Kidney (tissue), 13 donors: ENCODE measurements at regions not wholly inside any gene's neighbourhood (a gene's known extent, or its start where the extent isn't known, plus 50 kb on each side); places are given as distances from the start of the nearest gene placed in this dataset.

Experiments
- DNase-seq, 5 donors: peaks; one replicate each; pipeline ENCODE4 v3.0.0-alpha.2; 2013 to 2020
- FAIRE-seq: peaks from 2 replicates; lab custom pipeline; 2012; peaks lifted over from hg19 to GRCh38; lab: Jason Lieb, UNC
- H3K27ac ChIP-seq, 2 donors: one replicate each; pipeline ENCODE4 v1.7.0; 2013; ENCODE audit warnings: low read depth in 2 of 2, low read length in 2 of 2, inconsistent platforms in 1 of 2
- H3K27me3 ChIP-seq: one replicate; pipeline ENCODE4 v1.7.1; 2013; ENCODE audit warnings: low read length, inconsistent platforms; ENCODE audit not compliant: control insufficient read depth, insufficient read depth
- H3K36me3 ChIP-seq, 3 donors: one replicate each; pipeline versions ENCODE4 v1.7.0 to v1.7.1; 2013; ENCODE audit warnings: low read length in 3 of 3, control low read depth in 1 of 3, inconsistent platforms in 1 of 3; ENCODE audit not compliant: insufficient read depth in 3 of 3, control insufficient read depth in 2 of 3
- H3K4me1 ChIP-seq, 3 donors: one replicate each; pipeline versions ENCODE4 v1.7.0 to v1.7.1; 2013; ENCODE audit warnings: low read length in 3 of 3, inconsistent platforms in 1 of 3, low read depth in 1 of 3; ENCODE audit not compliant: control insufficient read depth in 2 of 3, insufficient read depth in 2 of 3
- H3K4me3 ChIP-seq, 3 donors: one replicate each; pipeline versions ENCODE4 v1.7.0 to v1.8.1; 2013; ENCODE audit warnings: low read length in 3 of 3, control low read depth in 1 of 3, inconsistent platforms in 1 of 3
- H3K9ac ChIP-seq, 3 donors: one replicate each; pipeline versions ENCODE4 v1.7.0 to v1.7.1; 2013; ENCODE audit warnings: low read length in 3 of 3, control low read depth in 1 of 3, inconsistent platforms in 1 of 3
- H3K9me3 ChIP-seq, 3 donors: one replicate each; pipeline versions ENCODE4 v1.7.0 to v1.7.1; 2013; ENCODE audit warnings: low read length in 3 of 3, control low read depth in 1 of 3, inconsistent platforms in 1 of 3; ENCODE audit not compliant: control insufficient read depth in 2 of 3, insufficient read depth in 1 of 3
- intact Hi-C: fragments of 100-400 bp; cut with DNase I; formaldehyde crosslinking; loops from one replicate; pipeline ENCODE4 v1.11.1; 2022
- TF ChIP-seq, protein P1 (sequence below): IDR thresholded peaks from 3 replicates; pipeline ENCODE4 v1.5.1; 2012; ENCODE audit warnings: mild to moderate bottlenecking, moderate library complexity, borderline replicate concordance; ENCODE audit not compliant: insufficient read depth; ENCODE audit errors: extremely low read depth
- donor health status: control.
- donor health status: control.
- donor health status: control.
- donor health status: control.
- donor health status: control.
- donor health status: DM: yes; HTN: yes; CAD: no.
- donor health status: Normal renal cell carcinoma (clear cell type).

GRCh38 chr14:61881046-61881445, 118.8 kb downstream of the SNAPC1 start:
- Histone ChIP-seq H3K9ac (no peak overlapping the region), H3K4me1 (no peaks in the 10 kb centered on the region), H3K36me3 (no peaks in the 10 kb centered on the region), H3K4me3 (no peak overlapping the region), H3K9me3 (no peaks in the 10 kb centered on the region), H3K27ac (no peak overlapping the region), H3K27me3 (no peaks in the 10 kb centered on the region)
- no peak for FAIRE-seq
- intact Hi-C loops = no loop called here
- no peak for DNase-seq
- TF ChIP-seq, protein P1, sequence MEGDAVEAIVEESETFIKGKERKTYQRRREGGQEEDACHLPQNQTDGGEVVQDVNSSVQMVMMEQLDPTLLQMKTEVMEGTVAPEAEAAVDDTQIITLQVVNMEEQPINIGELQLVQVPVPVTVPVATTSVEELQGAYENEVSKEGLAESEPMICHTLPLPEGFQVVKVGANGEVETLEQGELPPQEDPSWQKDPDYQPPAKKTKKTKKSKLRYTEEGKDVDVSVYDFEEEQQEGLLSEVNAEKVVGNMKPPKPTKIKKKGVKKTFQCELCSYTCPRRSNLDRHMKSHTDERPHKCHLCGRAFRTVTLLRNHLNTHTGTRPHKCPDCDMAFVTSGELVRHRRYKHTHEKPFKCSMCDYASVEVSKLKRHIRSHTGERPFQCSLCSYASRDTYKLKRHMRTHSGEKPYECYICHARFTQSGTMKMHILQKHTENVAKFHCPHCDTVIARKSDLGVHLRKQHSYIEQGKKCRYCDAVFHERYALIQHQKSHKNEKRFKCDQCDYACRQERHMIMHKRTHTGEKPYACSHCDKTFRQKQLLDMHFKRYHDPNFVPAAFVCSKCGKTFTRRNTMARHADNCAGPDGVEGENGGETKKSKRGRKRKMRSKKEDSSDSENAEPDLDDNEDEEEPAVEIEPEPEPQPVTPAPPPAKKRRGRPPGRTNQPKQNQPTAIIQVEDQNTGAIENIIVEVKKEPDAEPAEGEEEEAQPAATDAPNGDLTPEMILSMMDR = no peak

DNA sequence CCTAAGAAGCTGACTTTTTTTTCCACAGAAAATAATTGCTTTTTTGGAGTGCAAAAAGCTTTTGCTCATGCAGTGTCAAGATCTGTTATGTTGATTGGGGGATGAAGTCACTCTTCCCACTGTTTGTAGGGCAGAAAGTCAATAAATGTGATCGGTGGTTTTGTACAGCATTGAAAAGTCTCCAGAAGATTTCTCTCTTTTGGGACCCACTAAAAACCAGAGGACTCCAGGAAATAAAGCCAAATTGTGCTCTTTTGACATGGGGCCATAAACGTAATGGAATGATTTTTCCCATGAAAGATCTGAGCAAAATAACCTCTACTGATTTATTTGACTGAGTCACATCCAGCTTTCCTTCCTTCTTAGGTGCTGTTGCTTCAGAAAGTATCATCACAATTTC, 122.5 kb downstream of the SNAPC1 start:
- no peak for DNase-seq
- TF ChIP-seq, protein P1 = no peak
- H3K4me3 ChIP-seq = no peak overlapping the region
- intact Hi-C loops = no loop called here
- H3K4me1 ChIP-seq = no peaks in the 10 kb centered on the region
- H3K9me3 ChIP-seq = no peaks in the 10 kb centered on the region
- no peaks in the 10 kb centered on the region for H3K27me3 ChIP-seq
- H3K9ac ChIP-seq = no peak overlapping the region
- FAIRE-seq = no peak
- H3K27ac ChIP-seq = no peak overlapping the region
- H3K36me3 ChIP-seq = no peaks in the 10 kb centered on the region

GRCh38 chr14:61885203-61885961, 123.2 kb downstream of the SNAPC1 start:
- H3K27me3 ChIP-seq = no peaks in the 10 kb centered on the region
- no peaks in the 10 kb centered on the region for H3K36me3 ChIP-seq
- H3K9me3 ChIP-seq = no peaks in the 10 kb centered on the region
- no peaks in the 10 kb centered on the region for H3K4me1 ChIP-seq
- TF ChIP-seq, protein P1 = no peak
- no peak for FAIRE-seq
- no peak overlapping the region for H3K4me3 ChIP-seq
- H3K9ac ChIP-seq = no peak overlapping the region
- intact Hi-C loops = no loop called here
- H3K27ac ChIP-seq = no peak overlapping the region
- DNase-seq = no peak
